ENCODE measurements at regions not wholly inside any gene's neighbourhood (a gene's known extent, or its start where the extent isn't known, plus 50 kb on each side); places are given as distances from the start of the nearest gene placed in this dataset.
A peak's percentile ranks its signal among the peaks of the same experiment; 100 is the strongest.

DNA sequence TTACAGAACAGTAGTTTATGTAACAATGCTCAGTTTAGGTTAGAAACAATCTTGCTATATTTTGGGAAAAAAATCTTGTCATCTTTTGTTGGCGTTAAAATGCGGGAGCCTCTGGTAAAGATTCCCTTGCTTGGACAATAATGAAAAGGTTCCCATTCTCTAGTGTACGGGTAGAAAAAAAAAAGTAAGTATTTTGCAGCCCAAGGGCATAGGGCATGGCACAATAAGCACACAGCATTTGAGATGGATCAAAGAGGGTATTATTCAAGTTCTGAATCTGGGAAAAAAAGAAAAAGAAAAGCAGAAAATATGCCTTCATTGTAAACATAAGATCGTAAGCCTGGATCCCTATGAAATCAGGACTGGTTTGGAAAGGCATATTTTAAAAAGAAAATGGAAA, 408.6 kb upstream of the ROBO2 start:
- no peak overlapping the region for H3K4me3 ChIP-seq (ENCODE audit: low read depth, low read length)
- TF ChIP-seq, protein P1, sequence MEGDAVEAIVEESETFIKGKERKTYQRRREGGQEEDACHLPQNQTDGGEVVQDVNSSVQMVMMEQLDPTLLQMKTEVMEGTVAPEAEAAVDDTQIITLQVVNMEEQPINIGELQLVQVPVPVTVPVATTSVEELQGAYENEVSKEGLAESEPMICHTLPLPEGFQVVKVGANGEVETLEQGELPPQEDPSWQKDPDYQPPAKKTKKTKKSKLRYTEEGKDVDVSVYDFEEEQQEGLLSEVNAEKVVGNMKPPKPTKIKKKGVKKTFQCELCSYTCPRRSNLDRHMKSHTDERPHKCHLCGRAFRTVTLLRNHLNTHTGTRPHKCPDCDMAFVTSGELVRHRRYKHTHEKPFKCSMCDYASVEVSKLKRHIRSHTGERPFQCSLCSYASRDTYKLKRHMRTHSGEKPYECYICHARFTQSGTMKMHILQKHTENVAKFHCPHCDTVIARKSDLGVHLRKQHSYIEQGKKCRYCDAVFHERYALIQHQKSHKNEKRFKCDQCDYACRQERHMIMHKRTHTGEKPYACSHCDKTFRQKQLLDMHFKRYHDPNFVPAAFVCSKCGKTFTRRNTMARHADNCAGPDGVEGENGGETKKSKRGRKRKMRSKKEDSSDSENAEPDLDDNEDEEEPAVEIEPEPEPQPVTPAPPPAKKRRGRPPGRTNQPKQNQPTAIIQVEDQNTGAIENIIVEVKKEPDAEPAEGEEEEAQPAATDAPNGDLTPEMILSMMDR (conservative IDR thresholded peaks at IDR 0.05; ENCODE audit: low read depth, low read length) = no peak
- DNase-seq (ENCODE audit: low read depth) = no peak

GRCh38 chr3:76638006-76638405, 401.9 kb upstream of the ROBO2 start:
- TF ChIP-seq, protein P1 (conservative IDR thresholded peaks at IDR 0.05; ENCODE audit: low read depth, low read length) = no peak
- peak; percentile 27 for DNase-seq (ENCODE audit: low read depth)
- H3K4me3 ChIP-seq (ENCODE audit: low read depth, low read length) = no peak overlapping the region

- DNase-seq (ENCODE audit: low read depth) = no peak
- H3K4me3 ChIP-seq (ENCODE audit: low read depth, low read length) = no peak overlapping the region
- TF ChIP-seq, protein P1 (conservative IDR thresholded peaks at IDR 0.05; ENCODE audit: low read depth, low read length) = no peak
Measured at GRCh38 chr3:76643623-76644304, 396.1 kb upstream of the ROBO2 start.

GRCh38 chr3:76644305-76644675, 395.6 kb upstream of the ROBO2 start:
- no peak overlapping the region for H3K4me3 ChIP-seq (ENCODE audit: low read depth, low read length)
- TF ChIP-seq, protein P1 (conservative IDR thresholded peaks at IDR 0.05; ENCODE audit: low read depth, low read length) = no peak
- no peak for DNase-seq (ENCODE audit: low read depth)

- TF ChIP-seq, protein P1 (conservative IDR thresholded peaks at IDR 0.05; ENCODE audit: low read depth, low read length) = no peak
- no peak overlapping the region for H3K4me3 ChIP-seq (ENCODE audit: low read depth, low read length)
- no peak for DNase-seq (ENCODE audit: low read depth)
Measured at GRCh38 chr3:76645724-76646123, 394.2 kb upstream of the ROBO2 start.

DNA sequence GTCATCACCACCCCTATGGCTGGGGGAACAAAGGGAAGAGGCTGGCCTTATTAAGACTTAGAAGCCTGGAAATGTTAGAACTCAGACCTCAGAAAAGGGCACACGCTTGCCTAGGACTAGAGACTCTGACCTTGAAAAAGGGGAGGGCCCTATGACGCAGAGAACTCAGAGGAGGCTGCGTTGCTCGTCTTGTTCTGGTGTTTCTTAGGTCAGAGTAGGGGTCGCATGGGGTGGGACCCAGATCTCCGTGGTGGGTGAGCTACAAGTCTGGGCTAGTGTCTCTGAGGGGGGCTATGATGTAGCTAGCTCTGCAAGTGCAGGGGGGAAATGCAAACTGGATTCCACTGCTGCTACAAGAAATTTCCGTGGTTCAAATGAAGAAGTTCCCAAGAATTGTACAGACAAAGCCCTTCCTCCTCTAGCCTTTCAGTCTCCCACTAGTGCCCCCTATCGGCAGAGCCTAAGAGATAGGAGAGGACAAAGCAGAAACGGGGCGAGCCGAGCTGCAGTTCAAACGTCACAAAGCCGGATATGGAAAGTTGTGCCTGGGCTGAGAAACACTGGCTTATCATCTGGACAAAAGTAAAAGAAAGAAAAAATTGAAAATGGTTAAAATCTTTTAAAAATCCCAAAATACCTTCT, 392.9 kb upstream of the ROBO2 start:
- H3K4me3 ChIP-seq (ENCODE audit: low read depth, low read length) = no peak overlapping the region
- TF ChIP-seq, protein P1 (conservative IDR thresholded peaks at IDR 0.05; ENCODE audit: low read depth, low read length) = peak; percentile 17
- no peak for DNase-seq (ENCODE audit: low read depth)

GRCh38 chr3:76651784-76652183, 388.1 kb upstream of the ROBO2 start:
- TF ChIP-seq, protein P1 (conservative IDR thresholded peaks at IDR 0.05; ENCODE audit: low read depth, low read length) = no peak
- DNase-seq (ENCODE audit: low read depth) = peak; percentile 13
- H3K4me3 ChIP-seq (ENCODE audit: low read depth, low read length) = no peak overlapping the region
